Stimulated activated CD4-positive, alpha-beta T cell treated with anti-CD3 and anti-CD28 coated beads, Interleukin-4, amount 100 ng/mL, for 48 hours (primary cell): ENCODE measurements at regions not wholly inside any gene's neighbourhood (a gene's known extent, or its start where the extent isn't known, plus 50 kb on each side); places are given as distances from the start of the nearest gene placed in this dataset.

Experiments used
- DNase-seq, 2 donors: peaks; one replicate each; pipeline ENCODE4 v3.0.0-alpha.2; 2020; ENCODE audit warnings: low read depth in 2 of 2

GRCh38 chr5:168047669-168048111, 243.8 kb upstream of the WWC1 start:
- no peak for DNase-seq

GRCh38 chr5:168048486-168048885, 243.0 kb upstream of the WWC1 start:
- no peak for DNase-seq

GRCh38 chr5:168052686-168053085, 238.8 kb upstream of the WWC1 start:
- DNase-seq: no peak

- DNase-seq: no peak
These were observed 237.4 kb upstream of the WWC1 start for GRCh38 chr5:168054091-168054490.

GRCh38 chr5:168055141-168055683, 236.2 kb upstream of the WWC1 start:
- no peak for DNase-seq

GRCh38 chr5:168055961-168056360, 235.5 kb upstream of the WWC1 start:
- DNase-seq: no peak

- DNase-seq: no peak
These were observed 234.8 kb upstream of the WWC1 start for GRCh38 chr5:168056499-168057182.

GRCh38 chr5:168057905-168058304, 233.5 kb upstream of the WWC1 start:
- DNase-seq: no peak

- DNase-seq: no peak
These were observed 232.3 kb upstream of the WWC1 start for GRCh38 chr5:168059131-168059530.

- no peak for DNase-seq
These were observed 229.2 kb upstream of the WWC1 start for GRCh38 chr5:168062239-168062638.

GRCh38 chr5:168064457-168064856, 227.0 kb upstream of the WWC1 start:
- no peak for DNase-seq

- DNase-seq: no peak
These were observed 226.4 kb upstream of the WWC1 start for GRCh38 chr5:168064933-168065622.

GRCh38 chr5:168066536-168067208, 224.8 kb upstream of the WWC1 start:
- no peak for DNase-seq

- DNase-seq: no peak
These were observed 220.7 kb upstream of the WWC1 start for GRCh38 chr5:168070761-168071160.

GRCh38 chr5:168072665-168073064, 218.8 kb upstream of the WWC1 start:
- DNase-seq: no peak

GRCh38 chr5:168073311-168073710, 218.1 kb upstream of the WWC1 start:
- no peak for DNase-seq

GRCh38 chr5:168073991-168074800, 217.2 kb upstream of the WWC1 start:
- DNase-seq: no peak

GRCh38 chr5:168075387-168075786, 216.1 kb upstream of the WWC1 start:
- no peak for DNase-seq

GRCh38 chr5:168076561-168076991, 214.9 kb upstream of the WWC1 start:
- DNase-seq: peak; percentile 2 to 6

- DNase-seq: no peak
These were observed 206.0 kb upstream of the WWC1 start for GRCh38 chr5:168085261-168086031.

- DNase-seq: no peak
These were observed 205.3 kb upstream of the WWC1 start for GRCh38 chr5:168086104-168086610.
